ENCODE measurements at regions not wholly inside any gene's neighbourhood (a gene's known extent, or its start where the extent isn't known, plus 50 kb on each side); places are given as distances from the start of the nearest gene placed in this dataset.
"Not testable (repeated sequence)": the region's sequence is repeated elsewhere in the genome, so short reads cannot be mapped to it uniquely, and the experiment has no call there.

- no peaks in the 10 kb centered on the region for H3K36me3 ChIP-seq
- no peak for TF ChIP-seq EP300 (IDR thresholded peaks at IDR 0.05)
- no peak for TF ChIP-seq CTCF (IDR thresholded peaks at IDR 0.05)
- TF ChIP-seq POLR2AphosphoS5 (IDR thresholded peaks at IDR 0.05) = no peak
- TF ChIP-seq POLR2A (IDR thresholded peaks at IDR 0.05) = no peak
- no peaks in the 10 kb centered on the region for H3K27me3 ChIP-seq
- no peaks in the 10 kb centered on the region for H3K9me3 ChIP-seq
- no peak for DNase-seq (ENCODE audit: low spot score in 2 of 2)
- no peak overlapping the region for H3K4me3 ChIP-seq
- H3K4me1 ChIP-seq = no peaks in the 10 kb centered on the region
- no peak overlapping the region for H3K27ac ChIP-seq
- 72% methylated on average over 2 of the region's 2 CpGs for WGBS
Measured at GRCh38 chr12:84161296-84161695, 751.3 kb downstream of the SLC6A15 start.

GRCh38 chr12:84159260-84159659 is 753.3 kb downstream of the SLC6A15 start:
- Histone ChIP-seq H3K9me3 (no peaks in the 10 kb centered on the region), H3K4me3 (no peak overlapping the region), H3K4me1 (no peaks in the 10 kb centered on the region), H3K27ac (no peak overlapping the region), H3K36me3 (no peaks in the 10 kb centered on the region), H3K27me3 (no peaks in the 10 kb centered on the region)
- 89% methylated on average over 1 of the region's 1 CpG for WGBS
- DNase-seq (ENCODE audit: low spot score in 2 of 2) = no peak
- TF ChIP-seq POLR2A (IDR thresholded peaks at IDR 0.05) = no peak
- TF ChIP-seq CTCF (IDR thresholded peaks at IDR 0.05) = no peak
- TF ChIP-seq EP300 (IDR thresholded peaks at IDR 0.05) = no peak
- no peak for TF ChIP-seq POLR2AphosphoS5 (IDR thresholded peaks at IDR 0.05)

GRCh38 chr12:84157170-84157569 is 755.4 kb downstream of the SLC6A15 start:
- Histone ChIP-seq H3K4me3 (no peak overlapping the region), H3K9me3 (no peaks in the 10 kb centered on the region), H3K27ac (no peak overlapping the region), H3K27me3 (no peaks in the 10 kb centered on the region), H3K4me1 (no peaks in the 10 kb centered on the region), H3K36me3 (no peaks in the 10 kb centered on the region)
- WGBS = 77% methylated on average over 1 of the region's 1 CpG
- TF ChIP-seq EP300 (IDR thresholded peaks at IDR 0.05) (no peak), POLR2A (IDR thresholded peaks at IDR 0.05) (no peak), POLR2AphosphoS5 (IDR thresholded peaks at IDR 0.05) (no peak), CTCF (IDR thresholded peaks at IDR 0.05) (no peak)
- no peak for DNase-seq (ENCODE audit: low spot score in 2 of 2)

- WGBS = 77% methylated on average over 6 of the region's 30 CpGs
- H3K4me3 ChIP-seq; H3K4me1 ChIP-seq; H3K27me3 ChIP-seq; H3K9me3 ChIP-seq; DNase-seq (ENCODE audit: low spot score in 2 of 2); H3K27ac ChIP-seq; H3K36me3 ChIP-seq: not testable (repeated sequence)
Measured at GRCh38 chr12:84154991-84155930, 757.3 kb downstream of the SLC6A15 start.

- not testable (repeated sequence) for H3K4me3 ChIP-seq; H3K9me3 ChIP-seq; H3K36me3 ChIP-seq; H3K4me1 ChIP-seq; H3K27ac ChIP-seq; DNase-seq (ENCODE audit: low spot score in 2 of 2); H3K27me3 ChIP-seq
- 86% methylated on average over 15 of the region's 15 CpGs for WGBS
Measured at GRCh38 chr12:84154439-84154990, 758.1 kb downstream of the SLC6A15 start.

GRCh38 chr12:84150201-84150600 is 762.4 kb downstream of the SLC6A15 start:
- DNase-seq (ENCODE audit: low spot score in 2 of 2) = no peak
- Histone ChIP-seq H3K4me3 (no peak overlapping the region), H3K27ac (no peak overlapping the region), H3K4me1 (no peaks in the 10 kb centered on the region), H3K36me3 (no peaks in the 10 kb centered on the region), H3K9me3 (peaks cover 4% of the 10 kb centered on the region), H3K27me3 (no peaks in the 10 kb centered on the region)
- WGBS = 50% methylated on average over 3 of the region's 3 CpGs
- no peak for TF ChIP-seq EP300 (IDR thresholded peaks at IDR 0.05)
- TF ChIP-seq POLR2AphosphoS5 (IDR thresholded peaks at IDR 0.05) = no peak
- no peak for TF ChIP-seq POLR2A (IDR thresholded peaks at IDR 0.05)
- no peak for TF ChIP-seq CTCF (IDR thresholded peaks at IDR 0.05)
